ENCODE measurements at regions not wholly inside any gene's neighbourhood (a gene's known extent, or its start where the extent isn't known, plus 50 kb on each side); places are given as distances from the start of the nearest gene placed in this dataset.

- TF ChIP-seq ZNF232 (CRISPR knock-in tag; IDR thresholded peaks at IDR 0.05) = no peak
Observed at GRCh38 chr6:118383924-118384323, 164.2 kb upstream of the PLN start (continued).

GRCh38 chr6:118386975-118387374, 161.1 kb upstream of the PLN start:
- POLR2A ChIA-PET = no interaction called here
- Mint-ChIP-seq H3K27me3 (ENCODE audit: low read depth) (no peaks in the 10 kb centered on the region; the same call in 1 of the 2 replicates), H3K27ac (no peak overlapping the region), H3K36me3 (no peaks in the 10 kb centered on the region), H3K4me1 (0 out of 2 replicates have a peak, but pooled peaks cover 2% of the 10 kb centered on the region), H3K9me3 (peaks cover 10% of the 10 kb centered on the region; the same call in 1 of the 2 replicates), H3K4me3 (no peak overlapping the region)
- DNase-seq (ENCODE audit: low spot score) (no peak), ATAC-seq (no peak)
- no peak for TF ChIP-seq CDX4 (CRISPR knock-in tag; IDR thresholded peaks at IDR 0.05; ENCODE audit: borderline replicate concordance)
- TF ChIP-seq ARID4B (CRISPR knock-in tag; IDR thresholded peaks at IDR 0.05; ENCODE audit: borderline replicate concordance) = no peak
- no peak for TF ChIP-seq ZNF263 (CRISPR knock-in tag; IDR thresholded peaks at IDR 0.05; ENCODE audit: low read depth)
- TF ChIP-seq E2F1 (CRISPR knock-in tag; IDR thresholded peaks at IDR 0.05) = no peak
- TF ChIP-seq GABPB1 (CRISPR knock-in tag; IDR thresholded peaks at IDR 0.05) = no peak
- no peak for TF ChIP-seq IRF1 (CRISPR knock-in tag; IDR thresholded peaks at IDR 0.05)
- no peak for TF ChIP-seq EMX1 (CRISPR knock-in tag; IDR thresholded peaks at IDR 0.05)
- no peak for TF ChIP-seq MLX (CRISPR knock-in tag; IDR thresholded peaks at IDR 0.05)
- TF ChIP-seq JAZF1 (CRISPR knock-in tag; IDR thresholded peaks at IDR 0.05) = no peak
- no peak for TF ChIP-seq PRRX2 (CRISPR knock-in tag; IDR thresholded peaks at IDR 0.05)
- TF ChIP-seq TEAD4 (CRISPR knock-in tag; IDR thresholded peaks at IDR 0.05) = no peak
- TF ChIP-seq MYBL2 (CRISPR knock-in tag; IDR thresholded peaks at IDR 0.05) = no peak
- CTCF ChIA-PET = no interaction called here

GRCh38 chr6:118387921-118388701, 160.0 kb upstream of the PLN start:
- ChIA-PET CTCF (no interaction called here), POLR2A (interaction anchor here (0.5 kb wide), 1 partner anchor 239 kb away, joined by 5 read pairs; no protein-coding TSS in a partner anchor)
- H3K4me3 Mint-ChIP-seq = no peak overlapping the region
- TF ChIP-seq ZNF121 (CRISPR knock-in tag; IDR thresholded peaks at IDR 0.05) = no peak
- TF ChIP-seq ZNF232 (CRISPR knock-in tag; IDR thresholded peaks at IDR 0.05) = no peak
- DNase-seq (ENCODE audit: low spot score) = no peak
- H3K36me3 Mint-ChIP-seq = no peaks in the 10 kb centered on the region
- no peaks in the 10 kb centered on the region; the same call in 1 of the 2 replicates for H3K27me3 Mint-ChIP-seq (ENCODE audit: low read depth)
- H3K27ac Mint-ChIP-seq = no peak overlapping the region
- 0 out of 2 replicates have a peak, but pooled peaks cover 2% of the 10 kb centered on the region for H3K4me1 Mint-ChIP-seq
- no peak for ATAC-seq
- H3K9me3 Mint-ChIP-seq = peaks cover 10% of the 10 kb centered on the region; the same call in 1 of the 2 replicates

Measured in WTC11 (cell line).